HuH-7.5 (cell line): ENCODE measurements at regions not wholly inside any gene's neighbourhood (a gene's known extent, or its start where the extent isn't known, plus 50 kb on each side); places are given as distances from the start of the nearest gene placed in this dataset.
"Not testable (repeated sequence)": the region's sequence is repeated elsewhere in the genome, so short reads cannot be mapped to it uniquely, and the experiment has no call there.

Experiments
- DNase-seq: peaks from one replicate; pipeline ENCODE4 v3.0.0; 2011; ENCODE audit warnings: low spot score

DNA sequence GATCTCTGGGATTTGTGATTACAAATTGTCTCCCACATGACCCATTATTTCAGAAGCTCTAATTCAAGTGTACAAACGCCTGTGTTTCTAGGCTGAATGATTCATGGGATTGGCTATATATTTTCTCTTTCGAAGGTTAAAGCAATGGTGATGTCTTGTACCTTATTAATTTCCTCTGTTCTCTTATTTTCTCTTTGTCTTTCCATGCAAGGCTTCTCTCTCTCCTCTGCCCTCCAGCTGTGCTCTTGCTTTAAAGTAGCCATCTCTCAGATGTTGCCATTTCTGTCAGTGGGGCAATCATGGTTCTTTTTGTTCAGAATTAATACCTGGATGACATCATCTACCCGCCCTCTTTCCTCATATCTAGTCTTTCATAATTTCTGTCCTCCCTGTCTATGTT lies 184.3 kb upstream of the ATP10B start:
- DNase-seq: no peak

- no peak for DNase-seq
Measured at GRCh38 chr5:161034451-161034850, 182.4 kb upstream of the ATP10B start.

GRCh38 chr5:161030229-161030628 lies 178.2 kb upstream of the ATP10B start:
- no peak for DNase-seq

DNA sequence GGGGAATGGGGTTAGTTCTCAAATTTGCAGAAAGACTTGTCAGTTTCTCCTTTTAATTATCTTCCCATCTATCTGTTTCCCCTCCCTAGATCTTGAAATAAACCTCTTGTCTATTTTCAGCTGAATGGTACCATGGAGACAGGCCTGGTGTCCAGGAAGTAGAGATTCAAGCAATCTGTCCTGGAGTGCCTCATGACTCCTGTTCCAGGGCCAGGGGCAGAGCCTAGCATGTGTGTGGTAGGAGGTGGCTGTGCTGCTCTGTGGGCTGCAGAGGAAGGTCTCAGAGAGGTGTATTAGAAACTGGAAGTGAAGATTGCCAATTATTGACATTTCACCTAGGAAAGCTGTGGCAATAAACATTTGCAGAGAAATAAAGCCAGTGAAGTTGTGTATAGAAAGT lies 175.8 kb upstream of the ATP10B start:
- no peak for DNase-seq

- DNase-seq: no peak
Measured at GRCh38 chr5:161023551-161023950, 171.5 kb upstream of the ATP10B start.

- no peak for DNase-seq
Measured at GRCh38 chr5:161022151-161022550, 170.1 kb upstream of the ATP10B start.

DNA sequence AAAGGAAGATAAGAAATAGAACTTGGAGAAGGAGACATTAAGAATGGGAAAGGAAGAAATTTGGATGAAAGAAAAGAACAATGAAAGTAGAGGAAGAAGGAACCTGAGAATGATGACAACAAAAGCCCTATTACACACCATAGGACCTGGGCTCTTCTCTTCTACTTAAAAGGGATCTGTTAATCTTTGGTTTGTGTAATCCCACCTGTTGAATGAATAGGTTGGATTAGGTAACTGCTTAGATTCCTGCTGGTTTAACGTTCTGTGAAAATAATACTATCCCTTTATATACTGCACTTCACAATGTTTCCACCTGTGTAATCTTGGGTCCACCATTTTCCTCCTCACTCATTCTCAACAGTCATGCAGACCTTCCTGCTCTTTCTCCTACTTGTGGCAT lies 157.8 kb upstream of the ATP10B start:
- no peak for DNase-seq

- no peak for DNase-seq
Measured at GRCh38 chr5:161009194-161009593, 157.2 kb upstream of the ATP10B start.

DNA sequence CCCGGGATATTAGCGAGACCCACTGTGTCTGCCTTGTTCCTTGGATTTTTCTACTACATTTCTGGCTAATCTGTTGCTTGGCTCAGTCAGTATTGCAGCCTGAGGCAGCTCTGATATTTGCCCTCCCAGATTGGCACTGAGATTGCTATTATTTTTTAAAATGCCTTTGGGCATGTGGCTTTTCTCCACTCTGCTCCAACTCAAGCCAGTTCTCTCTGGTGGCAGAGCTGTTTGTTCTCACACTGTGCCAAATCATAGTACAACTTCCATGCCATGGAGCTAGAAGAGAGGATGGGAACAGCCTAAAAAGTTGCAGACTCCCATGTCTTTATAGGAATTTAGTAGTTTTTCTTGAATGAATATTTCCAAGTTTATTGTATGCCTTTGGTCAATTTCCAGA lies 155.9 kb upstream of the ATP10B start:
- no peak for DNase-seq

DNA sequence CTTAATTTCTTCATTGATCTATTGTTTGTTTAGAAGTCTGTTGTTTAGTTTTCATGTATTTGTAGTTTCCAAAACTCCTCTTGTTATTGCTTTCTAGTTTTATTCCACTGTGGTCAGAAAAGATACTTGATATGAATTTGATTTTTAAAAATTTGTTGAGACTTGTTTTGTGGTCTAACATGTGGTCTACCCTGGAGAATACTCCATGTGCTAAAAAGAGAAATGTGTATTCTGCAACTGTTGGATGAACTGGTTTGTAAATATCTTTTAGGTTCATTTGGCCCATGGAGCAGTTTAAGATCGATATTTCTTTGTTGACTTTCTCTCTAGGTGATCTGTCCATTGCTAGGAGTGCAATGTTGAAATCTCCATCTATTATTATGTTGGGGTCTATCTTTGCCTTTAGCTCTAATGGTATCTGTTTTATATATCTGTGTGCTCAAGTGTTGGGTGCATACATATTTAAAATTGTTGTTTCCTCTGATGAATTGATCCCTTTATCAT lies 150.6 kb upstream of the ATP10B start:
- DNase-seq: peak; percentile 36

- DNase-seq: no peak
Measured at GRCh38 chr5:161001604-161002003, 149.6 kb upstream of the ATP10B start.

- DNase-seq: not testable (repeated sequence)
Measured at GRCh38 chr5:161001142-161001541, 149.1 kb upstream of the ATP10B start.

DNA sequence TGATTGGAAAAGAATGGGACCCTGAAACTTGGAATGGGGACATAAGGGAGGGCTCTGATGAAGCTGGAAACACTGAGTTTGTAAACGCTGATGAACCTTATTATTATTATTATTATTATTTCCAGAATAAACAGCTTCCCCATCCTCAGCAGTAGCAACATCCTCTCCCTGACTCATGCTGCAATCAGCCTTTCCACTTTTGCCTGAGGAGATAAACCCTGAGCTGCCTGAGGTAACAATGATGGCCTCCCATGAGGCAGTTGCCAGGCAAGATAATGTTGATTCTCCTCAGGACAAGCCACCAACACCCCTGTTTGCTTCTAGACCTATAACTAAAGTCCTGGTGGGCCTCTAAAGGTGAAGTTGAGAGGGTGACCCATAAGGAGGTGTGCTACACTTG lies 139.2 kb upstream of the ATP10B start:
- no peak for DNase-seq

- DNase-seq: no peak
Measured at GRCh38 chr5:160979385-160979784, 127.4 kb upstream of the ATP10B start.

- DNase-seq: no peak
Measured at GRCh38 chr5:160978944-160979343, 126.9 kb upstream of the ATP10B start.

DNA sequence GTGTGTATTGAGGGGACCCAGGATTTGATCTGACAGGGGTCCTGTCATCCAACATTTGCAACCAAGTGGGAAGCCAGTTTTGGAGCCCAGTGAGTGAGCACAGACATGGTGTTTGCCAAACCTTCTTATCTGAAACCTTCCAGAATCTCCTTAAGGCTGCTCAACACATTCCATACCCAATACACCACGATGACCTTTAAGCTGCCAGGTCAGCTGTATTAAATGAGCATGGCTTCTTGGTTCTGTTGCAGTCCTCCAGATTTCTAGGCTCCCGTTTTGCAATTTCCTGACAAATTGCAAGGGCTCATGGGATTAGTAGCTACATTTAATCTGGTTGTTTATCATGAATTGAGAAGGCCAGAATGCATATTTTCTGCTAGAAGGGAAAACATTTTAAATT lies 124.2 kb upstream of the ATP10B start:
- DNase-seq: no peak

DNA sequence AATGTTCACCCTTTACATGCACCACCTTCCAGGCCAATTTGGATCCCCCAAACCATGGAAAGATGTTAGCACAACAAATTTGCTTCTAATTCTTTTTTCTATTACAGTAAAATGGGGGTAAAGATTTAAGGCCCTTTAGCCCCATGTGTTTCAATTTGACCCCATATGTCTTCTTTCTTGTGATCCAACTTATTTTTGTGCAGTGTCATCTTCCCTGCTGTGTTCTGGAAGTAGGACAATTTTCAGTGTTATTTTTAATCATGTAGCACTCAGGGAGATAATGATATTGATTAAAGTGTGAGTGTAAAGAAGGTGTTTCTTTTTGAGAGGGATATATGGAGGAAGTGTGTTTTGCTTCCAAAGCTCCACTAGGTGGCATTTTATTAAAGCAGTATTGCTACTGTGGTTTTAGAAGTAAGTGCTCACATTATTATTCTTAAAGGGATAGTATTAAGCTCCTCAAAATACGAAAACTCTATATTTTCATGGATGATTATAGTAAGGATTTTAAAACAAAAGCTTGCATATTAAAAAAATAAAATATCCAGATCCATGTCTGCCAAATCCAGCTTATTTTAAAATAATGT lies 118.7 kb upstream of the ATP10B start:
- no peak for DNase-seq

DNA sequence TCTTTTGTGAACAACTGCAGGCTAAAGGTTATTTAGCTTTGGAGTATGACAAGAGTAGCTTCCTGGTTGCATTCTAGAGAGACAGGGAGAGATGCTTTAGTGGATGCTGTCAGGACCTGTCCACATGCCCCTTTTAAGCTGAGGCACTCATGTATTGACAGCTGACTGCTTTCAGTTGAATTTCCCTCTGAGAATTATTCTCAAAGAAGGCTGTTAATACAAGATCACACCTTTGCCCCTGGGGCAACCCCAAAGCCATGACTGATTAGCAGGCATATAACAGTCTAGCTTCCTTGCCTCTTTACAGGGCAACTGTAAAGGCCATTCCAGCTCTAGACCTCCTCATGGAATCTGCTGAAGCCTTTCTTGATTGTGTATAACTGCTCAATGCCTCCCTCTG lies 117.6 kb upstream of the ATP10B start:
- no peak for DNase-seq

GRCh38 chr5:160968480-160968879 lies 116.5 kb upstream of the ATP10B start:
- no peak for DNase-seq

GRCh38 chr5:160966921-160967320 lies 114.9 kb upstream of the ATP10B start:
- DNase-seq: no peak

GRCh38 chr5:160961761-160962160 lies 109.8 kb upstream of the ATP10B start:
- no peak for DNase-seq

DNA sequence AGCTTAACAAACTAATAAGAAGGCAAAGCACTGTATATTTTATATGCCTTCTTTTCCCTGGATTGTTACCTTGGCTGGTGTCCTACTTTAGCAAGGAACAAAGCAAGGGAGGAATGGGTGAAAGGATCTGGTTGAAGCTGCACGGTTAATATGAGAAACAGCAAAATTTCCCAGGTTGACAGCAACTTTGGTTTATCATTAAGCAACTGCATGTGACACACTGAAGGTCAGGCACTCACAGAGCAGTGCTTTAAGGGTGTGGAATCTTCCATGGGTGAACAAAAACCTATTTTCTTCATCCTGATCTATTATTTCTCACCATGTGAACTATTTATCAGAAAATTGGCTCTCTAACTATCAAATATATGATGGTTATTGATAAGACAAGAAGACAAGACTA lies 109.0 kb upstream of the ATP10B start:
- DNase-seq: no peak

GRCh38 chr5:160960592-160960991 lies 108.6 kb upstream of the ATP10B start:
- DNase-seq: no peak

DNA sequence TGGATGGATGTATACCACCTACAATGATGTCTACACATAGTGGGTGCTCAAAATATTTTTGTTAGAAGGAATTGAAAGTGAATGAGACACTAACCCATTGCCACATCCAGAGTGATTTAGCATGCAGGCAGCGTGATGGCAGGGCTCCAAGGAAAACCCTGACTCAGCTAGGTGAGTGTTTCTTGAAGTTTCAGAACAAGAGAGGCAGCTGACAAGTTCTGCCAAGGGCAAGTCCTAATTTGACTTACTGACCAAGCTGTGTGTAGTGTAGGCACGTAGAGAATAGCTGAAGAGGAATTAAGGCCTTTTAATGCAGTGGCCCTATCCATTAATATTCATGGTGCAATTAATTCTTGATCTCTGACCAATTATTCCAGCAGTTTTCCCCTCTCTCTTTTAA lies 107.8 kb upstream of the ATP10B start:
- no peak for DNase-seq
